SKM-1 treated with dmso at 0.1 percent for 144 hours (cell line): ENCODE measurements at regions not wholly inside any gene's neighbourhood (a gene's known extent, or its start where the extent isn't known, plus 50 kb on each side); places are given as distances from the start of the nearest gene placed in this dataset.
A peak's percentile ranks its signal among the peaks of the same experiment; 100 is the strongest.
"Not testable (repeated sequence)": the region's sequence is repeated elsewhere in the genome, so short reads cannot be mapped to it uniquely, and the experiment has no call there.

Experiments
- DNase-seq: peaks from one replicate; lab custom pipeline; 2025; ENCODE audit not compliant: unreplicated experiment; lab: John Stamatoyannopoulos, UW

DNA sequence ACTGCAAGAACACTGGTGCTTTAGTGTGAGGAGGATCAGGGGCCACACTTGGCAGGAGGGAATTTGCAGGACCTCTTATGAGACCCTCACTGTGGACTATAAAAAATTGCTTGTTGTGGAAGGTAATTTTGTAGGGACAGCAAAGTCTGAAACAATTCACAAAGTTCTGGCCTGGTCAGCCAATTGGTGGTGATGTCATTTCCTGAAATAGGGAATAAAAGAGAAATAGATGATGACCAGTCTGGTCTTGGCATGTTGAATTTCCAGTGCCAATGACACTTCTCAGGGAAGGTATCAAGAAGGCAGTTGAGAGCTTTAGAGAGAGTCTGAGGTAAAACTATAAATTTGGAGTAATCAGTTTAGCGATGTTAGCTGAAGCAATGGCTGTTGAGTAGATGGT is 129.3 kb upstream of the LMNTD1 start:
- no peak for DNase-seq

DNA sequence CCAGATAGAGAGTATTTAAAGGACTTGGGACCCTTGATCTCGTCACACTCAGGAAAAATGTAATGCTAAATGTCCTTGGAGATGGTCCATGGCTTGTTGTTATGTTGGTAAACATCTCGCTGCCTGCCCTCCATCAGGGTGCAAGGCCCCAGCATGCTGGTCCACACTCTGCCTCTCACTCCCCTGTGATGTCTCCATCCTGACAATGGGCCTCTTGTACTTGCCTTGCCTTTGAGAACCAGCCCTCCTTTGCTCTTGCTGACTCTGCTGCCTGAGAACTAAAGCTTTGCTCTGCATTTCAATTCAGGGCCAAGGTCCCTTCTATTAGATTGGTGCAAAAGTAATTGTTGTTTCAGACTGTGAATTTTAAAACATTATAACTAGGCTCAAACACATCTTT is 131.0 kb upstream of the LMNTD1 start:
- DNase-seq, result no peak

DNA sequence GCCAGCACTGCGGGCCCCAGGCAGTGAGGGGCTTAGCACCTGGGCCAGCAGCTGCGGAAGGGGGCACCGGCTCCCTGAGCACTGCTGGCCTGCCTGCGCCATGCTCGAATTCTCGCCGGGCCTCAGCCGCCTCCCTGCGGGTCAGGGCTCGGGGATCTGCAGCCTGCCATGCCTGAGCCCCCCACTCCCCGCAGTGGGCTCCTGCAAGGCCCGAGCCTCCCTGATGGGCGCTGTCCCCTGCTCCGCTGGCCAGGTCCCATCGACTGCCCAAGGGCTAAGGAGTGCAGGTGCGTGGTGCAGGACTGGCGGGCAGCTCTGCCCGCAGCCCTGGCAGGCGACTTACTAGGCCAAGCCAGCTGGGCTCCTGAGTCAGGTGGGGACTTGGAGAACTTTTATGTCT is 133.3 kb upstream of the LMNTD1 start:
- DNase-seq, result no peak

DNA sequence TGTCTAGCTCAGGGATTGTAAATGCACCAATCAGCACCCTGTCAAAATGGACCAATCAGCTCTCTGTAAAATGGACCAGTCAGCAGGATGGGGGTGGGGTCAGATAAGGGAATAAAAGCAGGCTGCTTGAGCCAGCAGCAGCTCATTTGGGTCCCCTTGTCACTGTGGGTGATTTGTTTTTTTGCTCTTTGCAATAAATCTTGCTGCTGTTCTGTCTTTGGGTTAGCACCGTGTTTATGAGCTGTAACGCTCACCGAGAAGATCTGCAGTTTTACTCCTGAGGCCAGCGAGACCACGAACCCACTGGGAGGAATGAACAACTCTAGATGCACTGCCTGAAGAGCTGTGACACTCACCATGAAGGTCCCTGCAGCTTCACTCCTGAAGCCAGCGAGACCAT is 134.1 kb upstream of the LMNTD1 start:
- no peak for DNase-seq

DNA sequence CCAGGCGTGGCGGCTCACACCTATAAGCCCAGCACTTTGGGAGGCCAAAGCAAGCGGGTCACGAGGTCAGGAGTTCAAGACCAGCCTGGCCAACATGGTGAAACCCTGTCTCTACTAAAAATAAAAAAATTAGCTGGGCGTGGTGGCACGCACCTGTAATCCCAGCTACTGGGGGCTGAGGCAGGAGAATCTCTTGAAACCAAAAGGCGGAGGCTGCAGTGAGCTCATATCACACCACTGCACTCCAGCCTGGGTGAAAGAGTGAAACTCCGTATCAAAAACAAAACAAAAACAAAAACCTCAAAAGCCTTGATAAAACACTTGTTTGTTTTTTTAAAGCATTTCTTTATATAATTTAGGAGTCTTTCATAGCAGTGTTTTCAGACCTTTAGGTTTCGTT is 135.8 kb upstream of the LMNTD1 start:
- DNase-seq, result not testable (repeated sequence)

DNA sequence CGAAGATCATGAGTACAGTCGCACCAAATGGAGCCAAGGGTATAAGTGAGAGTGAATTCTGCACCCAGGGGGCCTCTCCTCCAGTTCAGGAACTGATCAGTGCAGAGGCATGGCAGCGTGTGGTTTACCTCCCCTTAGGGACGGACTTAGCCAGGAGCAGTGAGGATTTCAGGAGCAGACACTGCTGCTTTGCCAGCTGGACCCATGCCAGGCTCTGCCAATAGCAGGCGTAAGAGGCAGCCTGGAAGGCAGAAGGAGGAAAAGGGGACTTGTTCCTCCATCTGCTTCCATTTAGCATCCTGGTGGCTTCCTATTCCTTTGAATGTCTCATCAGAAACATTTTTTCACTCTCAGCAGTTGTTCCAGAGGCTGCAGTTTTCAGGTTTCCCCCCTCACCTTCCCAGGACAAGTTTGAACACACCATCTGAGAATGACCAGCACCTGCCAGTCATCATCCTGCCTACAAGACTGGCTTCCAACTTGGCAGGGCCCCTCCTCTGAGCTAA is 137.0 kb upstream of the LMNTD1 start:
- DNase-seq, result no peak

DNA sequence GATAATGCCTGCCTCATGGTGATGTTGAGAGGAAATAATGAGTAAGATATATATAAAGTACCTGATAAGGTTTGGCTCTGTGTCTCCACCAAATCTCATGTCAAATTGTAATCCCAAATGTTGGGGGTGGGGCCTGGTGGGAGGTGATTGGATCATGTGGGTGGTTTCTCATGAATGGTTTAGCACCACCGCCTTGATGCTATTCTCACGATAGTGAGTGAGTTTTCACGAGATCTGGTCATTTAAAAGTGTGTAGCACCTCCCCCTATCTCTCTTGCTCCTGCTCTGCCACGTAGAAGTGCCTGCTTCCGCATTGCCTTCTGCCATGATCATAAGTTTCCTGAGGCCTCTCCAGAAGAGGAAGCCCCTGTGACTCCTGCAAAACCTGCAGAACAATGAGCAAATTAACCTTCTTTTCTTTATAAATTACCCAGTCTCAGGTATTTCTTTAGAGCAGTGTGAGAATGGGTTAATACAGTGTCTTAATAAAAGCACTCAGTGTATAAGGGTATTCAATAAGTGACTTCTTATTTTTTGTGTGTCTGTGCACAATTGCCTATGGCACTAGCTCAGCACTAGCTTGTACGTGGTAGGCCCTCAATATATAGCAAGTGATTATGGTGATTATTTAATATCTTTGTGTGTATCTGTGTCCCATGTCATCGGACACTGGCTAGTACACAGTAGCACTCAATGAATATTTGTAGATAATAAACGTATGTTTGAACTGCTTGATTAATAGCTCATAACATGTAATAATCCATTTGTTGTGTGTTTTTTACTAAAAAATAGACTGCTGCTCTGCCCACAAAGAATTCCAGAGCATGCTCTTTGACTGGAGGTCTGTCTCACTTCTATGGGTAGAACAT is 138.1 kb upstream of the LMNTD1 start:
- no peak for DNase-seq

DNA sequence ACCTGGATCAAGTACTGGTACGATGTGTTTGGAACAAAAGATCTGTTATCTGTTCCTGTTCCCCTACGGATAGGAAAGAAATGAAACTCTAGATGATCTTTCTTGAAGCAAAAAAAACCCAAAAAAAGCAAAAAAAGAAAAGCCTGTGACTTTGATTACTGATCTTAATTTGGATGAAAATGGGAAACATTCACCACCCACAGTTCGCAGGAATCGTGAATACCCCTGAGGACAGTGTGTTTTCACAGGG is 138.7 kb upstream of the LMNTD1 start:
- no peak for DNase-seq

DNA sequence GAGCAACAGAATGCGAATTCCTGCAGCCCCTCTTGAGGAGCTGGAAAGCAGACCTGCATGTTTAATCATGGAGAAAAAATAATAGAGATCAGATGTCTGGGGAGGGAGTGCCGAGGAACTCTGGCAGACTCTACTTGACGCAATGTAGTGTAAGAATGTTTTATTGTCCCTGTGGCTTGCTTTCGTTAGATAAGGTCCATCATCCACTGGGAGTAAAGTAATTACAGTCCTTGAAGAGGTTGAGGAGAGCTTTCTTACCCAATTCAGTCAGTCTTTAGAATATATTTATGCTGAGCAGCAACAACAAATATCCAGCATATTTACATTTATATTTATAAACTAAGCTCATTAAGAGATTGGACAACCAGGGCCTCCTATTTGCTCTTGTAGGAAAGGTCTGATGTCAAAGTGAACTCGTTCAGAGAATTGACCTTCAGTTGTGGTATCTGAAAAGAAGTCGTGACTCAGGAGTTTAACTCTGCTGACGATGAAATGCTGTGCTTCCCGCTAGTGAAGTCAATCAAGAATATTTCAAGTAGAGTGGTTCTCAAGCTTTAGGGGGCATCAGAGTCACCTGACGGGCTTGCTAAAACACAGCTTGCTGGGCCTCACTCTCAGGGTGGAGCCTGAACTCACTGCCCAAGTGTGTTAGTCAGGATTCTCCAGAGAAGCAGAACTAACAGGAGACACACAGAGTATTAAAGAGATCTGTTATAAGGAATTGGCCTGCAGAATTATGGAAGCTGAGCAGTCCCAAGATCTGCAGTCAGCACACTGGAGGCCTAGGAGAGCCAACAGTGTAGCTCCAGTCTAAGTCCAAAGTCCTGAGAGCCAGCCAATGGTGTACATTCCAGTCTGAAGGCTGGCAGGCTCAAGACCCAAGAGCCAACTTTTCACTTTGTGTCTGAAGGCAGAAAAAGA is 139.3 kb upstream of the LMNTD1 start:
- DNase-seq, result no peak

DNA sequence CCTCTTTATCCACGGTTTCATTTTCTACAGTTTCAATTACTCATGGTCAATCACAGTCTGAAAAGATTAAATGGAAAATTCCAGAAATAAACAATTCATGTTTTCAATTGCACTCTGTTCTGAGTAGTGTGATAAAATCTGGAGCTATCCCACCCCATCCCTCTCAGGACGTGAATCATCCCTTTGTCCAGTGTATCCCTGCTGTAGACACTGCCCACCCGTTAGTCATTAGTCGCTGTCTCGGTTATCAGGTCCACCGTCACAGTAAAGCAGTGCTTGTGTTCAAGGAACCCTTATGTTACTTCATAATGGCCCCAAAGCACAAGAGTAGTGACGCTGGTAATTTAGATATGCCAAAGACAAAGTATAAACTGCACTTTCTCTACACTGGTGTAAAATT is 141.0 kb upstream of the LMNTD1 start:
- DNase-seq, result no peak

DNA sequence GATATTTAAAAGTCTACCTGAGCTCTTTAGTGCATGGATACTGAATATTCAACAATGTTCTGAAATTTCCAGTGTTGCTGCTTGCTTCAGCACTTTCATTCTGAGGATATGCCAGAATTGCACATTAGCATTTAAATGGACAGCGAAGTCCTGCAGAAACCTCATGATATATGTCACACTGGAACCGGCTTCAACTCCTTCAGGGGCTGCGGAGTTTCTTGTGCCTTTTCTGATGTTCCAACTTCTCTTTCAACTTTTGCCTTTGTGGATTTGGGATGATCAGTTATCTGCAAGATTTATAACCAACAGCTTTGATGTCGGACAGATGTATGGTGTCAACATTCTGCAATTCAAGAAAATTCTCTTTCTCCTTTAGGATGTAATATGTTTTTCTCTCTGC is 142.5 kb upstream of the LMNTD1 start:
- DNase-seq, result no peak

DNA sequence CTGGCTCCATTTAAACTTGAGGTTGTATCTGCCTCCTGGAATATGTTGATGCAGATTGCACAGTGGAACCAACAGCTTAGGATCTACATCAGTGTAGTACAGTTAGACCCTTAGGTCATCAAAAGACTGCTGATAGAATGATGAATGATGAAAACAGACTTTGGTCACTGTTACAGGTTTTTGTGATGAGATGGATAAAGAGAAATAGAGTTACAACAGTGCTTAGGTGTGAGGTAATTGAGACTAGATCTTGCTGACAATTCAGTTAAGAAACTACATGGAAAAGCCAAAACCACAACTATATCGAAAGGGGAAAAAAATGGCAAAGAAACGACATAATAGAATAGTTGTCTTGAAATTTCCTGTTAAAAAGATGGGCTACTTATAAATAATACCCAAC is 145.7 kb upstream of the LMNTD1 start:
- DNase-seq, result no peak

DNA sequence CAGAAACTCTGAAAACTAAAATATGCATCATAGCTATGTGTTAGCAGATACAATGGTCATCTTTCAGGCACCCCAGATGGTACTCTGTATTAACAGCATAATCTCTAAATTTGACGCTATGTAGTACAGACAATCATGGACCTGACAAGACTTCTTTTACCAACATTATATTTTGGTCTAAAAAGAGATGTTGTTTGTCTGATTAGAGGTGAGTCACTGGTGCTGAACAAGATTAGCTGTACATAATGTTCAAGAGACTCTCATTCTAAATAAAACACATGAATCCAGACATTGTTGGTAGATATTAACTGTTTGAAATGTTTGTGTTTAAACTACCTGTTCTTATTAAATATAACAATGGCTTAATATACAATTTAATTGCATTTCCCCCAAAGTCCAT is 146.4 kb upstream of the LMNTD1 start:
- no peak for DNase-seq

DNA sequence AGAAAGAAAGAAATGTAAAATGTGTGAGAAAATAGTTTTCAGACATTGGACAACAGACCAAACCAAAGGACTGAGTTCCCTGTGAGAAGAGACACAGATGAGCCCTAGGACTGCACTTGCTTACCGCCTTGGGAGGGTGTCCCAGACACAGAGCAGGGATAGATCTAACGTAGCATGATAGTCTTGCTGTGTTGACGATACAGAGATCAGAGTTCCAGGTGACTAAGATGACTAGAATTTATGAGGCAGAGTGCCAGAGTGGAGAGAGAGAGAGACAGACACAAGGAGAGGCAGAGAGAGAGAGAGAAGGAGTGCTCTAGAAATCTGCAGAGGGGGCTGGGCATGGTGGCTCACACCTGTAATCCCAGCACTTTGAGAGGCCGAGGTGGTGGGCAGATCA is 148.2 kb upstream of the LMNTD1 start:
- DNase-seq, result no peak

DNA sequence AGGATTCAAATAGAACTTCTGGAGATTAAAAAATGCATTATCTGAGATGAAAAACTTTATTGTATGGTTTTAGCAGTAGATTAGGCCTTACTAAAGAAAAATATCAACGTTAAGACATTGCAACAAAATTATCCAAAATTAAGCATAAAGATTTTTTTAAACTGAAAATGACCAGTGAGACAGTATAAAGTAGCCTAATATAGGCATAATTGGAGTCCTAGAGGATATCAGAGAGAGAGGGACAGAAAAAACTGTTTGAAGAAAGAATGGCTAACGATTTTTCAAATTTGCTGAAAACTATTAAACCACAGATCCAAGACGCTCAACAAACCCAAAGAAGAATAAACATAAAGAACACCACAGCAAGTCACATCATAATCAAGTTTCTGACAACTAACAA is 149.5 kb upstream of the LMNTD1 start:
- DNase-seq, result no peak

DNA sequence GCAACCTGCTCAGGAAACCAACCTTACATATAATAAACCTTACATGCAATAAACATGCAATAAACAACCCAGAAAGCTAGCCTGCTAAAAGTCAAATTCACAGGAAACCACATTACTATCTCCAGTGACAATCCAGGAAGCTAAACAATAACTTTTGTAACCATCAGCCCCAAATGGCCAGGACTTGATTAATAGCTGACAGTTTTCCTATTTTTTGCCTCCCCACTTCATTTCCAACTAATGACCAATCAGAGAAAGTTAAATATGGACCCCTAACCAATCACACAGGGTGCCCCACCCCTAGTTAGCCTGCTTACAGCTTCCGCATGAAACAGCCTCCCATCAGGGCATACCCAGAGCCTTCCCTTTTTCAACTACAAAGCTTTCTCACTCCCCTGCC is 152.2 kb upstream of the LMNTD1 start:
- no peak for DNase-seq

DNA sequence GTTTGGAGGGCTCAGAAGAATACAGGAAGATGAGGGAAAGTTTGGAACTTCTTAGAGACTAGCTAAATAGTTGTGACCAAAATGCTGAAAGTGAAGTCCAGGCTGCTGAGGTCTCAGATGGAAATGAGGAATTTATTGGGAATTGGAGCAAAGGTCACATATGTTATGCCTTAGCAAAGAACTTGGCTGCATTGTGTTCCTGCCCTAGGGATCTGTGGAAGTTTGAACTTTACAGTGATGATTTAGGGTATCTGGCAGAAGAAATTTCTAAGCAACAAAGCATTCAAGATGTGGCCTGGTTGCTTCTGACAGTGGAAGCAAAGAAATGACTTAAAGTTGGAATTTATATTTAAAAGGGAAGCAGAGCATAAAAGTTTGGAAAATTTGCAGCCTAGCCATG is 153.6 kb upstream of the LMNTD1 start:
- not testable (repeated sequence) for DNase-seq

DNA sequence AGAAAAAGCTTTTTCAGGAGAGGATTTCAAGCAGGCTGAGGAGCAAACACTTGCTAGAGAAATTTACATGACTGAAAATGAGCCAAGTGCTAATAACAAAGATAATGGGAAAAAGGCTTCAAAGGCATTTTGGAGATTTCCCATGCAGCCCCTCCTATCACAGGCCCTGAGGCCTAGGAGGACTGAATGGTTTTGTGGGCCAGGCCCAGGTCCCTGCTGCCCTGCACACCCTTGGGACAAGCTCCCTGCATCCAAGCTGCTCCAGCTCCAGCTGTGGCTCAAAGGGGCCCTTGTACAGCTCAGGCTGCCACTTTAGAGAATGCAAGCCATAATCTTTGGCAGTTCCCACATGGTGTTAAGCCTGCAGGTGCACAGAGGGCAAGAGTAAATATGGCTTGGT is 154.0 kb upstream of the LMNTD1 start:
- DNase-seq, result no peak

DNA sequence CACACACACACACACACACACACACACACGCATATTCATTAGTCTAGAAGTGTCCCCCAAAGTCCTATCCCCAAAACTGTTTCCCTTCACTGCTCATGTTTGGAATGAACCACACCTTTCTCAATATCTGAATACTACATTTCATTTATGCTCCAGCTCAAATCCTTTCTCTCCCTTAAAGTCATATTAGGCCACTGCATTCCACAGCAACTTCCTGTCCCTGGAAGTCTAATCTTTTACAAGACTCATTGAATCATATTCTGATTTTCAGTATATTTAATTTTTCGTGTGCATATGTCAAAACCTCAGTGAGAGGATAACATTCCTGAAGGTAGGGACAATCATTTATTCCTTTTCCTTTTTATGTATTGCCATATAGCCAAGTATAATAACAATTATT is 155.6 kb upstream of the LMNTD1 start:
- DNase-seq, result no peak

DNA sequence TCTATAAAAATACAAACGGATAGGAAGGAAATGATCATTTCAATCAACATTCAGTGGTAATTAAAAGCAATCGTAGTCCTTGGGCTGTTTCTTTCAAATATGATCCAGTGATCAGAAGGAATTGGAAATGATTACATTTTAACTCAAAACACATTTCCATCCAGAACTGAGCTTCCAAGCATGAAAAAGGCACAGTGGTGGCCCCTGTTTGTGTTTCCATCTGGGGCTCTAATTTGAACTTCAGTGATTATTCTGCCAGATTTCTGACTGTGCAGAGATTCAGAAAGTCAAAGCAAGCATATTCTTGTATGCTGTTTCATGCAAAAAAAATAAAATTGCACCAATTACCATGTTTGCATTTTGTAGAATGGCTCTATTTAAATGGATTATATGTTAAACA is 157.0 kb upstream of the LMNTD1 start:
- no peak for DNase-seq

DNA sequence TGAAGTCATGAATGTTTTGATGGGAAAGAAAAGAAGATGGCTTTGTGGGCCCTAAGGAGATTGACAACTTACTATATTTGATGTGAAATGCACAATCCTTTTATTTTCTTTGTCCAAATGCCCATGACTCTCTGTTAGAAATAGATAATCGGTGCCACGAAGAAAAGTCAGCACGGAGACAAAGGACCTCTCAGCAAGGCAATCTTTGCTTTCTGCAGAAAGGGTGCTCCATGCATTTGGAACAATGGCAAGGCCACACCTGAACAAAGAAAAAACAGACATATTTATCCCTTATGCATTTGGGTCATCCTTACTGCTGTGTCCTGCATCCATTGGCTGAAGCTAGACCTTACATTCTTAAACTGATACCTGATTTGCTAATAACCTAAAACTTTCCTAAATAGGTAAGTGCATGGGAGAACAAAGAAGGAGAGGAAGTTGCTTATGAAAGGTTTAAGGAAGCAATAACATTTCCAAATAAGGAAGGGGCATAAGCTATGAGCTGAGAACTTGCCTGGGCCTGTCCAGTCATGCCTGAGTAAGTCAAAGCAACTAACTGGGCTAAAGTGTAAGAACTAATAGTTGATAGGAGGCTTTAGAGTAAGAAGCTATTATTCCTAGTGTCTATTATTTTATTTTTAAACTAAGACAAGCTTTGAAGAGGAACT is 158.0 kb upstream of the LMNTD1 start:
- DNase-seq, result peak; percentile 36

DNA sequence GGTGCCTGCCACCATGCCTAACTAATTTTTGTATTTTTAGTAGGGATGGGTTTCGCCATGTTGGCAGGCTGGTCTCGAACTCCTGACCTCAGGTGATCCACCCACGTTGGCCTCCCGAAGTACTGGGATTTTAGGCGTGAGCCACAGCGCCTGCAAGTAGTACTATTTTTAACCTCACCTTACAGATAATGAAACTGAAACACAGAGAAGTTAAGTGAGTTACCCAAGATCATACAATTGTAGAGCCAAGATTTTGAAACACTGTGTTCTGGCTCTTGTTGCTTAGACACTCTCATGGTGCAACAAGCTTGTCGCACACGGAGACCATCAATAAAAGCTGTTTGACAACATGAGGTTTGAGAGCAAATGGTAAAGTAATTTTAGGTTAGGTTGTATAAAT is 159.1 kb upstream of the LMNTD1 start:
- DNase-seq, result peak; percentile 80
